ENCODE measurements at regions not wholly inside any gene's neighbourhood (a gene's known extent, or its start where the extent isn't known, plus 50 kb on each side); places are given as distances from the start of the nearest gene placed in this dataset.

- no peak for DNase-seq (ENCODE audit: low spot score)
Measured at GRCh38 chr14:100399052-100399849, 76.1 kb downstream of the SLC25A47 start.

GRCh38 chr14:100400115-100400514 is 77.0 kb downstream of the SLC25A47 start:
- no peak for DNase-seq (ENCODE audit: low spot score)

- DNase-seq (ENCODE audit: low spot score), result no peak
Measured at GRCh38 chr14:100401031-100401692, 78.0 kb downstream of the SLC25A47 start.

GRCh38 chr14:100401792-100402191 is 78.7 kb downstream of the SLC25A47 start:
- DNase-seq (ENCODE audit: low spot score), result no peak

GRCh38 chr14:100402631-100403030 is 79.5 kb downstream of the SLC25A47 start:
- no peak for DNase-seq (ENCODE audit: low spot score)

- DNase-seq (ENCODE audit: low spot score), result no peak
Measured at GRCh38 chr14:100403105-100403504, 80.0 kb downstream of the SLC25A47 start.

- no peak for DNase-seq (ENCODE audit: low spot score)
Measured at GRCh38 chr14:100403802-100404365, 80.7 kb downstream of the SLC25A47 start.

- DNase-seq (ENCODE audit: low spot score), result no peak
Measured at GRCh38 chr14:100404419-100404818, 81.3 kb downstream of the SLC25A47 start.

GRCh38 chr14:100405760-100406455 is 82.8 kb downstream of the SLC25A47 start:
- DNase-seq (ENCODE audit: low spot score), result no peak

- no peak for DNase-seq (ENCODE audit: low spot score)
Measured at GRCh38 chr14:100406505-100407131, 83.5 kb downstream of the SLC25A47 start.

- no peak for DNase-seq (ENCODE audit: low spot score)
Measured at GRCh38 chr14:100407376-100408102, 84.4 kb downstream of the SLC25A47 start.

GRCh38 chr14:100408350-100409002 is 85.3 kb downstream of the SLC25A47 start:
- DNase-seq (ENCODE audit: low spot score), result peak; percentile 73

- no peak for DNase-seq (ENCODE audit: low spot score)
Measured at GRCh38 chr14:100409003-100409360, 85.8 kb downstream of the SLC25A47 start.

- DNase-seq (ENCODE audit: low spot score), result no peak
Measured at GRCh38 chr14:100409651-100410050, 86.5 kb downstream of the SLC25A47 start.

GRCh38 chr14:100410056-100410565 is 87.0 kb downstream of the SLC25A47 start:
- DNase-seq (ENCODE audit: low spot score), result no peak

GRCh38 chr14:100413699-100414098 is 90.6 kb downstream of the SLC25A47 start:
- no peak for DNase-seq (ENCODE audit: low spot score)

GRCh38 chr14:100415226-100415625 is 92.1 kb downstream of the SLC25A47 start:
- no peak for DNase-seq (ENCODE audit: low spot score)

- no peak for DNase-seq (ENCODE audit: low spot score)
Measured at GRCh38 chr14:100416081-100416680, 93.0 kb downstream of the SLC25A47 start.

GRCh38 chr14:100416921-100417860 is 94.1 kb downstream of the SLC25A47 start:
- peak; percentile 94 for DNase-seq (ENCODE audit: low spot score)

All from RKO (cell line).